ENCODE measurements at regions not wholly inside any gene's neighbourhood (a gene's known extent, or its start where the extent isn't known, plus 50 kb on each side); places are given as distances from the start of the nearest gene placed in this dataset.

GRCh38 chr3:13146643-13147143 is 73.5 kb upstream of the IQSEC1 start:
- DNase-seq (ENCODE audit: low read depth): no peak
- H3K4me3 ChIP-seq (ENCODE audit: low read depth, low read length): no peak overlapping the region
- TF ChIP-seq CTCF (IDR thresholded peaks at IDR 0.05; ENCODE audit: insufficient read depth, low read depth, low read length, missing control alignments): no peak

GRCh38 chr3:13145826-13146642 is 72.8 kb upstream of the IQSEC1 start:
- no peak overlapping the region for H3K4me3 ChIP-seq (ENCODE audit: low read depth, low read length)
- no peak for DNase-seq (ENCODE audit: low read depth)
- TF ChIP-seq CTCF (IDR thresholded peaks at IDR 0.05; ENCODE audit: insufficient read depth, low read depth, low read length, missing control alignments): no peak

- no peak for TF ChIP-seq CTCF (IDR thresholded peaks at IDR 0.05; ENCODE audit: insufficient read depth, low read depth, low read length, missing control alignments)
- DNase-seq (ENCODE audit: low read depth): no peak
- no peak overlapping the region for H3K4me3 ChIP-seq (ENCODE audit: low read depth, low read length)
Measured at GRCh38 chr3:13145131-13145825, 72.0 kb upstream of the IQSEC1 start.

DNA sequence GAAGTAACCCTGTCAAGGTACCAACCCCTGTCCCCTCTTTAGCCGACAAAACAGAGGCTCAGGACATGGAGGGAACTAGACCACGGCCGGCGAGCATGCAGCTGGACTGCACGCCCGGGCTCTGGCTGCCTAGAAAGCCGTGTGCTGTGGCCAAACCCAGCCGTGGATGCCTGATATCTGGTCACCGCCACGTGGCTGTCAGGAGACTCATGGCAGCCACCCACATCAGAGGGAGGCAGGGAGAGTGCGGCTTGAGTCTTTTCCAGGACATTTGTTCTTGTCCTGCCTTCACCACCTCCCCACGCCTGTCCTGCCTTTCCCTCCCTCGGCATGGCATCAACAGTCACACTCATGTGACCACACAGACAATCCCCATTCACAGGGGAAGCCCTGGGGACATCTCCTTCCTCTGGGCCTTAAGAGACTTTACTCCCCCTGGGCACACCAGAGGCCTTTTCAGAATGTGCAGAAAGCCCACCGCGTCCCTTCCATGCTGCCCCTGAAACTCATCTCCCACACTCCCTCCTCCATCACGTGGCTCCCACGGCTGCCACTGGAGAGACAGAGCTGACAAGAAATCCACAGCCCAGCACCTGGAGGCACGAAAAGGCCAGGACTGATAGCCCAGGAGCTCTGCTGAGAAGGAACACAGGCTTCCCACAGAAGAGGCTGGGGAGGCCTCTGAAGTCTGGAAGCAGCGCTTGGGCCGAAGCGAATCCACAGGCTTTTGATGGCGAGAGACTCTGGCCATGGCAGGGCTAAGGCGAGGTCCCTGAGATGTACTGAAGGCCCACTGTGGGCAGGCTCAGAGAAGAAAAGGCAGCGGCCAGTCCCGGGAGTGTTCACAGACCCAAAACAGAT is 71.2 kb upstream of the IQSEC1 start:
- DNase-seq (ENCODE audit: low read depth): no peak
- TF ChIP-seq CTCF (IDR thresholded peaks at IDR 0.05; ENCODE audit: insufficient read depth, low read depth, low read length, missing control alignments): no peak
- H3K4me3 ChIP-seq (ENCODE audit: low read depth, low read length): no peak overlapping the region

DNA sequence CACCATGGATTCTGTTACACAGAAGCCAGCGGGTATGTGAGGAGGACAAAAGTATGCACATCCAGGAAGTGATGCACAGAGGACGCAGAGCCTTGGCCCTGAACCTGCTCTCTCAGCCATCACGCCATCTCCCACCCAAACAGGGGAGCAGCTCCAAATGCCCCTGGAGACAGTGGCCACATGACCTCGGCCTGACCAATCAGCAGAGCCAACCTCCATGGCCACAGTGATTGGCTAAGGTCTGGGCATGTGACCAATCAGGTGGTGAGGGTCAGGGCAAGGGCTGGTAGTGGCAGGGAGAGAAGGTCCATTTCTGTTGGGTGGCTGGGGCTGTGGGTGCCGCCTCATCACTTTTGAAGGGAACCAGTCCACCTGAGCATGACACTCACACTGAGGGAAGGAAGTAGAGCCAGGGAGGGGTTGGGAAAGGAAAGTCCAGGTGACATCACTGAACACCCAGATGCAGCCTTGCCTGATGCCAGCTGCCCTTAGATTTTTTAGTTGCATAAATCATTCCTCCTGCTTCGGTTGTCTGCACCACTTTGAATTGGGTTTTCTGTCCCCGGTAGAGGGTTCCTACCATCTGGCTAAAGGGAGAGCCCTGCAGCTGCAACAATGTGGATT is 70.3 kb upstream of the IQSEC1 start:
- no peak for DNase-seq (ENCODE audit: low read depth)
- no peak overlapping the region for H3K4me3 ChIP-seq (ENCODE audit: low read depth, low read length)
- no peak for TF ChIP-seq CTCF (IDR thresholded peaks at IDR 0.05; ENCODE audit: insufficient read depth, low read depth, low read length, missing control alignments)
